Fibroblast of lung (primary cell): ENCODE measurements at regions not wholly inside any gene's neighbourhood (a gene's known extent, or its start where the extent isn't known, plus 50 kb on each side); places are given as distances from the start of the nearest gene placed in this dataset.

Experiments used
- DNase-seq, 2 donors: peaks; one replicate each; pipeline versions ENCODE4 v3.0.0 to v3.0.0-alpha.2; 2010; ENCODE audit warnings: low read depth in 2 of 2
- H2AFZ ChIP-seq: 2 replicates; pipeline ENCODE4 v1.5.1; 2012; ENCODE audit warnings: low read length, control low read depth, inconsistent platforms
- H3K27ac ChIP-seq: 2 replicates; pipeline ENCODE4 v1.5.1; 2011; ENCODE audit warnings: low read length, control low read depth; ENCODE audit not compliant: insufficient read depth
- H3K27me3 ChIP-seq: 2 replicates; pipeline ENCODE4 v1.5.1; 2011; ENCODE audit warnings: mild to moderate bottlenecking, low read length; ENCODE audit not compliant: control insufficient read depth, insufficient read depth
- H3K36me3 ChIP-seq: 2 replicates; pipeline ENCODE4 v1.5.1; 2011; ENCODE audit warnings: low read length; ENCODE audit not compliant: control insufficient read depth, insufficient read depth
- H3K4me1 ChIP-seq: 2 replicates; pipeline ENCODE4 v1.5.1; 2011; ENCODE audit warnings: low read length; ENCODE audit not compliant: control insufficient read depth, insufficient read depth; ENCODE audit errors: extremely low read depth
- H3K4me2 ChIP-seq: 2 replicates; pipeline ENCODE4 v1.5.1; 2011; ENCODE audit warnings: low read length, control low read depth; ENCODE audit not compliant: insufficient read depth; ENCODE audit errors: extremely low read depth
- H3K4me3 ChIP-seq, 4 experiments: fragments of 200-600 bp in 1 of 4; sonication (generic) in 1 of 4; replicated peaks in 1 of 4; 2 replicates each; pipeline ENCODE4 v1.5.1; 2011 to 2016; ENCODE audit warnings: low read length in 4 of 4, low read depth in 3 of 4, mild to moderate bottlenecking in 3 of 4, control low read depth in 2 of 4, inconsistent platforms in 1 of 4, mixed read lengths in 1 of 4; ENCODE audit not compliant: insufficient read depth in 1 of 4; ENCODE audit errors: control extremely low read depth in 1 of 4
- H3K79me2 ChIP-seq: 2 replicates; pipeline ENCODE4 v1.5.1; 2012; ENCODE audit warnings: mild to moderate bottlenecking, low read length, inconsistent platforms; ENCODE audit not compliant: control insufficient read depth, insufficient read depth
- H3K9ac ChIP-seq: 2 replicates; pipeline ENCODE4 v1.5.1; 2011; ENCODE audit warnings: mild to moderate bottlenecking, low read length, control low read depth; ENCODE audit not compliant: insufficient read depth
- H3K9me3 ChIP-seq: 2 replicates; pipeline ENCODE4 v1.5.1; 2012; ENCODE audit warnings: low read depth, low read length; ENCODE audit not compliant: control insufficient read depth, insufficient read depth
- H4K20me1 ChIP-seq: 2 replicates; pipeline ENCODE4 v1.5.1; 2011; ENCODE audit warnings: low read length; ENCODE audit not compliant: control insufficient read depth, insufficient read depth; ENCODE audit errors: extremely low read depth
- EZH2 ChIP-seq: IDR thresholded peaks from 2 replicates; pipeline ENCODE4 v1.5.1; 2012; ENCODE audit warnings: low read length, control low read depth, mild to moderate bottlenecking; ENCODE audit errors: missing control alignments
- TF ChIP-seq, protein P1 (sequence below), 2 donors: IDR thresholded peaks in 1 of 2; conservative IDR thresholded peaks in 1 of 2; 1 replicate in 1 of 2; 2 replicates in 1 of 2; pipeline ENCODE4 v1.5.1; 2011 to 2012; ENCODE audit warnings: low read length in 2 of 2, control low read depth in 1 of 2, inconsistent platforms in 1 of 2, low read depth in 1 of 2, mild to moderate bottlenecking in 1 of 2

DNA sequence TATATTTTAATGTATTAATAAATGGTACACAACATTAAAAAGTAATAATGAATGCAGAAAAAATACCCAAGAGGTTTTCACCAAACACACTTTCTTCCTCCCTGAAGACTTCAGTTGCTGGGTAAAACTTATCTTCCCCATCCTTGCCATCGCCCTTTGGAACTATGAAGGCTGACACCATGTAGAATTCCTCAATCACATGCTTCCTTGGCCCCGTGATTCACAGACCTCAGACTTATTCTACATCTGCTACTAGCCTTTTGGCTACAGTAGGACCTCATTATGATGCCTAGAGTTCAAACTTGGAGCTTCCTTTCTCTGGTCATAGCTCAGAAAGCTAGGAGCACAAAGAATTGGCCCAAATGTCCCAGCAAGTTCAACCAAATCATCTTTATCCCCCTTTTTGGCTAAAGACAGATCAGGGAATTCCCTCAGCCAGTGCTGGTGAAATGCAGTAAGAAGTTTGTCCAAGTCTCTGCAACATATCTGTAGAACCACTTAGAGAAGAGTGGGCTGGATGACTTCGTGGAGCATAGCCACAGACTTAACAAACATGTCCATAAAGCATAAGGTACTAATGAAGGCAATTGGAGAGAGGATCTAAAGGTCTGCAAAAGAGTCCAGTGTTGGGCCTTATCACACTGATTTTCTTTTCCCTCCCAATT, 253.5 kb downstream of the SEC61B start:
- TF ChIP-seq EZH2 = no peak
- TF ChIP-seq, protein P1, sequence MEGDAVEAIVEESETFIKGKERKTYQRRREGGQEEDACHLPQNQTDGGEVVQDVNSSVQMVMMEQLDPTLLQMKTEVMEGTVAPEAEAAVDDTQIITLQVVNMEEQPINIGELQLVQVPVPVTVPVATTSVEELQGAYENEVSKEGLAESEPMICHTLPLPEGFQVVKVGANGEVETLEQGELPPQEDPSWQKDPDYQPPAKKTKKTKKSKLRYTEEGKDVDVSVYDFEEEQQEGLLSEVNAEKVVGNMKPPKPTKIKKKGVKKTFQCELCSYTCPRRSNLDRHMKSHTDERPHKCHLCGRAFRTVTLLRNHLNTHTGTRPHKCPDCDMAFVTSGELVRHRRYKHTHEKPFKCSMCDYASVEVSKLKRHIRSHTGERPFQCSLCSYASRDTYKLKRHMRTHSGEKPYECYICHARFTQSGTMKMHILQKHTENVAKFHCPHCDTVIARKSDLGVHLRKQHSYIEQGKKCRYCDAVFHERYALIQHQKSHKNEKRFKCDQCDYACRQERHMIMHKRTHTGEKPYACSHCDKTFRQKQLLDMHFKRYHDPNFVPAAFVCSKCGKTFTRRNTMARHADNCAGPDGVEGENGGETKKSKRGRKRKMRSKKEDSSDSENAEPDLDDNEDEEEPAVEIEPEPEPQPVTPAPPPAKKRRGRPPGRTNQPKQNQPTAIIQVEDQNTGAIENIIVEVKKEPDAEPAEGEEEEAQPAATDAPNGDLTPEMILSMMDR (conservative IDR thresholded peaks at IDR 0.05 in 1 of 2, IDR thresholded peaks at IDR 0.05 in 1 of 2; ENCODE audit: low read depth in 1 of 2, low read length in 2 of 2) = no peak

DNA sequence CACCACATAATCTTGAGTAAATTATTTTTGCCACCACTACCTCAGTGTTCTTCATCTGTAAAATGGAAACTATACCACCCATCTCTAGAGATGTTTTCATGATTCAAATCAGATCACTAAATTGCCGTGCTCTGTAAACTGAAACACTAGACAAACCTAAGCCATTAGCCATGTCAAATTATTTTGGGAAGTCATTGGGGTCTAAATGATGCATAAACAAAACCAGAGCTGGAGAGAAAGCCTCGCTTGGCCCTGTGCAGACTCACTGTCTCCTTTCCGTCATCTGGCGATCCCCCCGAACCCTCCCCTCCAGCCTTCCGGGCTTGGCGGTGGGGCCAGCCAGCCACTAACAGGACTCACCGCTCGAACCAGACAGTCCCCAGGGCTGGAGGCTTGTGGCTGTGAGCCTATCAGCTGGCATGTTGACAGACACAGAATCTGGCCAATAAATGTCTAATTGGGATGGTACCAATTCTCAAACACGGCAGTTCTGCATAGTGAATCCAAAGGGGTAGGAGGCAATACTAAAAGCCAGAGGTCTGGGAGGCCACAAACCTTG, 256.5 kb downstream of the SEC61B start:
- DNase-seq = no peak
- no peaks in the 10 kb centered on the region for H3K27me3 ChIP-seq
- no peak overlapping the region for H3K4me3 ChIP-seq
- H3K36me3 ChIP-seq = no peaks in the 10 kb centered on the region
- H3K9me3 ChIP-seq = no peaks in the 10 kb centered on the region
- no peak for TF ChIP-seq EZH2
- TF ChIP-seq, protein P1 (conservative IDR thresholded peaks at IDR 0.05 in 1 of 2, IDR thresholded peaks at IDR 0.05 in 1 of 2; ENCODE audit: low read depth in 1 of 2, low read length in 2 of 2) = no peak
- H3K9ac ChIP-seq = no peak overlapping the region
- no peak overlapping the region for H2AFZ ChIP-seq
- H3K4me1 ChIP-seq = no peaks in the 10 kb centered on the region
- no peaks in the 10 kb centered on the region for H4K20me1 ChIP-seq
- H3K4me2 ChIP-seq = no peak overlapping the region
- H3K79me2 ChIP-seq = no peaks in the 10 kb centered on the region
- no peak overlapping the region for H3K27ac ChIP-seq

More for the DNA sequence above, 253.5 kb downstream of the SEC61B start:
- no peaks in the 10 kb centered on the region for H3K79me2 ChIP-seq
- H3K9me3 ChIP-seq = no peaks in the 10 kb centered on the region
- H3K4me3 ChIP-seq = no peak overlapping the region
- H3K4me1 ChIP-seq = no peaks in the 10 kb centered on the region
- no peak for DNase-seq
- no peaks in the 10 kb centered on the region for H4K20me1 ChIP-seq
- H3K27ac ChIP-seq = no peak overlapping the region
- H2AFZ ChIP-seq = no peak overlapping the region
- H3K9ac ChIP-seq = no peak overlapping the region
- H3K27me3 ChIP-seq = no peaks in the 10 kb centered on the region
- H3K36me3 ChIP-seq = no peaks in the 10 kb centered on the region
- no peak overlapping the region for H3K4me2 ChIP-seq

DNA sequence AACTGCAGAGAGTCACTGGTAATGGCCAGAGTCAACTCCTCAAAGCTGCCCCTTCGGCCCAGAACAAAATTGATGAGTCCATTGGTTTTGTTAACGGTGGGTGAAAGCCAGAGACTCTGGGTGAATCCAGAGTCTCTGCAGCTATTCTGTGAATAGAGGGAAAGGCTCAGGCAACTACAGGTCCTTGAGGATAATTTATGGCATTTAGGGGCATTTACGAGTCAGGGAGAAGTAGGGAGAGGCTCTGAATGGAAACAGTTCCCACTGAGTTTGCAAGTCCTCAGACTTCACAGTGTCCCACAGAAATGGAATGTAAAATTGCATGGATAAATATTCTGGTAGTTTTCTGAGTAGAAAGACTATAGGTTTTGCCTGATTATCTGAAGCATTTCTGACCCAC, 257.8 kb downstream of the SEC61B start:
- Histone ChIP-seq H2AFZ (no peak overlapping the region), H3K4me2 (no peak overlapping the region), H3K36me3 (no peaks in the 10 kb centered on the region), H4K20me1 (no peaks in the 10 kb centered on the region), H3K9ac (no peak overlapping the region), H3K79me2 (no peaks in the 10 kb centered on the region), H3K9me3 (no peaks in the 10 kb centered on the region), H3K4me3 (no peak overlapping the region), H3K27ac (no peak overlapping the region), H3K4me1 (no peaks in the 10 kb centered on the region), H3K27me3 (no peaks in the 10 kb centered on the region)
- no peak for DNase-seq
- TF ChIP-seq, protein P1 (conservative IDR thresholded peaks at IDR 0.05 in 1 of 2, IDR thresholded peaks at IDR 0.05 in 1 of 2; ENCODE audit: low read depth in 1 of 2, low read length in 2 of 2) = no peak
- no peak for TF ChIP-seq EZH2
